Nephron (organoid): ENCODE measurements at regions not wholly inside any gene's neighbourhood (a gene's known extent, or its start where the extent isn't known, plus 50 kb on each side); places are given as distances from the start of the nearest gene placed in this dataset.
"Not testable (repeated sequence)": the region's sequence is repeated elsewhere in the genome, so short reads cannot be mapped to it uniquely, and the experiment has no call there.

Experiments
- H3K27ac Mint-ChIP-seq, 3 experiments: 2 replicates each; pipeline ENCODE4 v1.8.0; 2020; ENCODE audit warnings: mixed read lengths in 3 of 3, mild to moderate bottlenecking in 2 of 3, moderate library complexity in 1 of 3
- H3K27me3 Mint-ChIP-seq: 2 replicates; pipeline ENCODE4 v1.8.0; 2021; ENCODE audit warnings: low read depth, mild to moderate bottlenecking, moderate library complexity, mixed read lengths
- H3K36me3 Mint-ChIP-seq: 2 replicates; pipeline ENCODE4 v1.8.0; 2020; ENCODE audit warnings: low read depth, mixed read lengths
- H3K4me1 Mint-ChIP-seq: 2 replicates; pipeline ENCODE4 v1.8.0; 2020; ENCODE audit warnings: mixed read lengths
- H3K4me3 Mint-ChIP-seq, 3 experiments: 2 replicates each; pipeline ENCODE4 v1.8.0; 2020; ENCODE audit warnings: mild to moderate bottlenecking in 3 of 3, mixed read lengths in 3 of 3, moderate library complexity in 2 of 3
- H3K9me3 Mint-ChIP-seq: 2 replicates; pipeline ENCODE4 v1.8.0; 2020; ENCODE audit warnings: mixed read lengths
- CTCF ChIP-seq, 3 experiments: fragments of 200-600 bp; sonication (generic); IDR thresholded peaks; one replicate each; pipeline ENCODE4 v1.5.0; 2021; ENCODE audit warnings: antibody characterized with exemption in 3 of 3; ENCODE audit not compliant: unreplicated experiment in 3 of 3

GRCh38 chr13:82196087-82196486 lies 1686.2 kb downstream of the SLITRK1 start:
- no peak for TF ChIP-seq CTCF (IDR thresholded peaks at IDR 0.05; ENCODE audit: unreplicated experiment in 3 of 3)
- Mint-ChIP-seq H3K4me3 (no peak overlapping the region), H3K9me3 (no peaks in the 10 kb centered on the region), H3K27me3 (no peaks in the 10 kb centered on the region), H3K4me1 (no peaks in the 10 kb centered on the region), H3K27ac (no peak overlapping the region), H3K36me3 (no peaks in the 10 kb centered on the region)

GRCh38 chr13:82187227-82187626 lies 1695.0 kb downstream of the SLITRK1 start:
- TF ChIP-seq CTCF (IDR thresholded peaks at IDR 0.05; ENCODE audit: unreplicated experiment in 3 of 3), result no peak
- Mint-ChIP-seq H3K27ac (no peak overlapping the region), H3K36me3 (no peaks in the 10 kb centered on the region), H3K27me3 (no peaks in the 10 kb centered on the region), H3K9me3 (no peaks in the 10 kb centered on the region), H3K4me3 (no peak overlapping the region), H3K4me1 (no peaks in the 10 kb centered on the region)

- Mint-ChIP-seq H3K9me3 (no peaks in the 10 kb centered on the region), H3K4me1 (no peaks in the 10 kb centered on the region), H3K4me3 (no peak overlapping the region), H3K27me3 (no peaks in the 10 kb centered on the region), H3K36me3 (no peaks in the 10 kb centered on the region), H3K27ac (no peak overlapping the region)
- TF ChIP-seq CTCF (IDR thresholded peaks at IDR 0.05; ENCODE audit: unreplicated experiment in 3 of 3), result no peak
Measured at GRCh38 chr13:82176751-82177150, 1705.5 kb downstream of the SLITRK1 start.

GRCh38 chr13:82165396-82166174 lies 1716.7 kb downstream of the SLITRK1 start:
- no peak for TF ChIP-seq CTCF (IDR thresholded peaks at IDR 0.05; ENCODE audit: unreplicated experiment in 3 of 3)
- Mint-ChIP-seq H3K9me3 (peaks cover 3% of the 10 kb centered on the region), H3K4me1 (no peaks in the 10 kb centered on the region), H3K4me3 (no peak overlapping the region), H3K27ac (no peak overlapping the region), H3K36me3 (no peaks in the 10 kb centered on the region), H3K27me3 (no peaks in the 10 kb centered on the region)

- H3K36me3 Mint-ChIP-seq, result not testable (repeated sequence)
Measured at GRCh38 chr13:82164780-82165395, 1717.4 kb downstream of the SLITRK1 start.

GRCh38 chr13:82147526-82147925 lies 1734.7 kb downstream of the SLITRK1 start:
- H3K4me3 Mint-ChIP-seq, result no peak overlapping the region
- no peak overlapping the region for H3K27ac Mint-ChIP-seq

More at GRCh38 chr13:82164780-82165395, 1717.4 kb downstream of the SLITRK1 start:
- not testable (repeated sequence) for H3K4me1 Mint-ChIP-seq, H3K27ac Mint-ChIP-seq, H3K9me3 Mint-ChIP-seq, H3K4me3 Mint-ChIP-seq, H3K27me3 Mint-ChIP-seq

More at GRCh38 chr13:82147526-82147925, 1734.7 kb downstream of the SLITRK1 start:
- Mint-ChIP-seq H3K9me3 (no peaks in the 10 kb centered on the region), H3K36me3 (no peaks in the 10 kb centered on the region), H3K27me3 (no peaks in the 10 kb centered on the region), H3K4me1 (no peaks in the 10 kb centered on the region)
- TF ChIP-seq CTCF (IDR thresholded peaks at IDR 0.05; ENCODE audit: unreplicated experiment in 3 of 3), result no peak
